ENCODE measurements at regions not wholly inside any gene's neighbourhood (a gene's known extent, or its start where the extent isn't known, plus 50 kb on each side); places are given as distances from the start of the nearest gene placed in this dataset.

DNA sequence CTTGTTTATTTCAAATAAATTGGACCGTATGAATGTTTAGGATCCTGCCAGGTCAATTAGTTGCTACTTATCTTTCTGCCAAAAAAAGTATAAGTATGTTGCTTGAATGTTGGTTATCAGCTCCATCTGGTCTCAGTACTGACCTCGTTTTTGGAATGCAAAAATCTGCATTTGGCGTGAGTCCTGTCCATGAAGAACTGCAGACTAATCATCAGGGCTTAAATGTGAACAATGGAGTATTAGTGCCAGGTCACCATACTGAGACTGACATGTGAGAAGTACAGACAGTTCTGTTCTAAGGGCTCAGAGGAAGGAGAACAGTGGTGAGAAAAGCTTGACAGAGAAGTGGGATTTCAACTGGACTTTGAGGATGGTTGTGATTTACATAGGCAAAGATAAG is 393.1 kb upstream of the SLC14A2 start:
- Histone ChIP-seq H3K27ac (ENCODE audit: insufficient read depth, low read depth, low read length) (no peak overlapping the region), H3K4me2 (ENCODE audit: insufficient read depth, low read length) (no peak overlapping the region), H3K36me3 (ENCODE audit: control insufficient read depth in 2 of 2, extremely low read depth in 1 of 2, insufficient read depth in 2 of 2, low read length in 2 of 2) (no peaks in the 10 kb centered on the region), H3K4me1 (ENCODE audit: control insufficient read depth, extremely low read depth, insufficient read depth, low read length) (no peaks in the 10 kb centered on the region), H2AFZ (ENCODE audit: low read depth, low read length) (no peak overlapping the region), H4K20me1 (replicated peaks; ENCODE audit: control insufficient read depth, extremely low read depth, insufficient read depth, low read length) (no peaks in the 10 kb centered on the region), H3K9ac (replicated peaks; ENCODE audit: extremely low read depth, insufficient read depth, low read length) (no peak overlapping the region), H3K27me3 (ENCODE audit: control insufficient read depth in 2 of 2, insufficient read depth in 2 of 2, low read length in 2 of 2) (no peaks in the 10 kb centered on the region), H3K4me3 (replicated peaks in 1 of 3; ENCODE audit: insufficient read depth in 1 of 3, low read depth in 1 of 3, low read length in 3 of 3) (no peak overlapping the region), H3K79me2 (ENCODE audit: control insufficient read depth, insufficient read depth, low read length) (no peaks in the 10 kb centered on the region), H3K9me3 (replicated peaks; ENCODE audit: control insufficient read depth, insufficient read depth, low read length) (no peaks in the 10 kb centered on the region), H3K9me1 (replicated peaks; ENCODE audit: control insufficient read depth, extremely low read depth, insufficient read depth, low read length) (no peaks in the 10 kb centered on the region)
- TF ChIP-seq EZH2 (IDR thresholded peaks at IDR 0.05; ENCODE audit: borderline replicate concordance, low read depth, low read length, severe bottlenecking) (no peak), JUN (IDR thresholded peaks at IDR 0.05; ENCODE audit: borderline replicate concordance, insufficient read depth, insufficient read length, low read depth) (no peak), GATA2 (IDR thresholded peaks at IDR 0.05; ENCODE audit: insufficient read depth, insufficient read length, low read depth, low read length) (no peak), POLR2AphosphoS5 (IDR thresholded peaks at IDR 0.05; ENCODE audit: insufficient read depth, low read depth, low read length) (no peak), FOS (IDR thresholded peaks at IDR 0.05; ENCODE audit: borderline replicate concordance, insufficient read depth, low read length) (no peak), POLR2A (IDR thresholded peaks at IDR 0.05; ENCODE audit: low read depth, low read length) (no peak), MYC (IDR thresholded peaks at IDR 0.05; ENCODE audit: low read depth, low read length) (no peak)
- TF ChIP-seq, protein P1, sequence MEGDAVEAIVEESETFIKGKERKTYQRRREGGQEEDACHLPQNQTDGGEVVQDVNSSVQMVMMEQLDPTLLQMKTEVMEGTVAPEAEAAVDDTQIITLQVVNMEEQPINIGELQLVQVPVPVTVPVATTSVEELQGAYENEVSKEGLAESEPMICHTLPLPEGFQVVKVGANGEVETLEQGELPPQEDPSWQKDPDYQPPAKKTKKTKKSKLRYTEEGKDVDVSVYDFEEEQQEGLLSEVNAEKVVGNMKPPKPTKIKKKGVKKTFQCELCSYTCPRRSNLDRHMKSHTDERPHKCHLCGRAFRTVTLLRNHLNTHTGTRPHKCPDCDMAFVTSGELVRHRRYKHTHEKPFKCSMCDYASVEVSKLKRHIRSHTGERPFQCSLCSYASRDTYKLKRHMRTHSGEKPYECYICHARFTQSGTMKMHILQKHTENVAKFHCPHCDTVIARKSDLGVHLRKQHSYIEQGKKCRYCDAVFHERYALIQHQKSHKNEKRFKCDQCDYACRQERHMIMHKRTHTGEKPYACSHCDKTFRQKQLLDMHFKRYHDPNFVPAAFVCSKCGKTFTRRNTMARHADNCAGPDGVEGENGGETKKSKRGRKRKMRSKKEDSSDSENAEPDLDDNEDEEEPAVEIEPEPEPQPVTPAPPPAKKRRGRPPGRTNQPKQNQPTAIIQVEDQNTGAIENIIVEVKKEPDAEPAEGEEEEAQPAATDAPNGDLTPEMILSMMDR (IDR thresholded peaks at IDR 0.05; ENCODE audit: extremely low read depth in 1 of 2, insufficient read depth in 1 of 2, low read depth in 1 of 2, low read length in 2 of 2), result no peak
- TF ChIP-seq, protein P2, sequence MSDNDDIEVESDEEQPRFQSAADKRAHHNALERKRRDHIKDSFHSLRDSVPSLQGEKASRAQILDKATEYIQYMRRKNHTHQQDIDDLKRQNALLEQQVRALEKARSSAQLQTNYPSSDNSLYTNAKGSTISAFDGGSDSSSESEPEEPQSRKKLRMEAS (IDR thresholded peaks at IDR 0.05; ENCODE audit: insufficient read depth, insufficient read length), result no peak
- DNase-seq (ENCODE audit: low read depth, low spot score) (no peak), FAIRE-seq (no peak)
- BruUV-seq (replicated peaks), result no TSS peak
- ChIA-PET CTCF (no interaction called here), POLR2A (no interaction called here)
- dilution Hi-C loops (cut with MboI; ENCODE audit: extremely low pct_ligation_motif_present, low sequenced_read_pairs) (no loop called here), intact Hi-C loops (cut with micrococcal nuclease) (no loop called here)

Data from endothelial cell of umbilical vein (primary cell).